Tibial nerve (tissue), 4 donors: ENCODE measurements at regions not wholly inside any gene's neighbourhood (a gene's known extent, or its start where the extent isn't known, plus 50 kb on each side); places are given as distances from the start of the nearest gene placed in this dataset.

Experiments used
- DNase-seq, 2 donors: peaks; one replicate each; pipeline ENCODE4 v3.0.0-alpha.2; 2019; ENCODE audit warnings: low spot score in 2 of 2
- H3K27ac ChIP-seq, 4 donors: fragments of 200-600 bp; sonication (generic) in 3 of 4; one replicate each; pipeline ENCODE4 v1.5.1; 2017 to 2019; ENCODE audit warnings: mild to moderate bottlenecking in 1 of 4
- H3K27me3 ChIP-seq, 2 donors: fragments of 200-600 bp; sonication (generic) in 1 of 2; one replicate each; pipeline versions ENCODE4 v1.5.1 to v1.6.0; 2017 to 2019
- H3K36me3 ChIP-seq, 3 donors: fragments of 200-600 bp; sonication (generic); one replicate each; pipeline ENCODE4 v1.5.1; 2018 to 2019
- H3K4me1 ChIP-seq, 4 donors: fragments of 200-600 bp; sonication (generic) in 3 of 4; one replicate each; pipeline ENCODE4 v1.5.1; 2017 to 2019
- H3K4me3 ChIP-seq, 4 donors: fragments of 200-600 bp; sonication (generic) in 3 of 4; one replicate each; pipeline ENCODE4 v1.5.1; 2017 to 2019; ENCODE audit warnings: mild to moderate bottlenecking in 1 of 4, moderate library complexity in 1 of 4
- H3K9me3 ChIP-seq, 4 donors: fragments of 200-600 bp; sonication (generic) in 3 of 4; one replicate each; pipeline ENCODE4 v1.5.1; 2017 to 2019
- EP300 ChIP-seq, 2 donors: sonication (generic); formaldehyde crosslinking; IDR thresholded peaks; one replicate each; pipeline ENCODE4 v1.6.1; 2017; ENCODE audit warnings: antibody characterized with exemption in 2 of 2, mild to moderate bottlenecking in 1 of 2
- POLR2A ChIP-seq, 2 donors: fragments of 450-650 bp; IDR thresholded peaks; one replicate each; pipeline ENCODE4 v1.6.1; 2017; ENCODE audit warnings: antibody characterized with exemption in 2 of 2, mild to moderate bottlenecking in 2 of 2, moderate library complexity in 2 of 2
- WGBS, 2 donors: methylation state at CpG; one replicate each; pipeline ENCODE4 v1.1.5; 2018; 5-methylcytosine and 5-hydroxymethylcytosine counted together
- TF ChIP-seq, protein P1 (sequence below), 5 experiments: fragments of 200-600 bp in 3 of 5; fragments of 450-650 bp in 2 of 5; sonication (generic) in 3 of 5; IDR thresholded peaks; one replicate each; pipeline ENCODE4 v1.5.1; 2016 to 2019; ENCODE audit warnings: antibody characterized with exemption in 5 of 5, mild to moderate bottlenecking in 3 of 5, moderate library complexity in 2 of 5

DNA sequence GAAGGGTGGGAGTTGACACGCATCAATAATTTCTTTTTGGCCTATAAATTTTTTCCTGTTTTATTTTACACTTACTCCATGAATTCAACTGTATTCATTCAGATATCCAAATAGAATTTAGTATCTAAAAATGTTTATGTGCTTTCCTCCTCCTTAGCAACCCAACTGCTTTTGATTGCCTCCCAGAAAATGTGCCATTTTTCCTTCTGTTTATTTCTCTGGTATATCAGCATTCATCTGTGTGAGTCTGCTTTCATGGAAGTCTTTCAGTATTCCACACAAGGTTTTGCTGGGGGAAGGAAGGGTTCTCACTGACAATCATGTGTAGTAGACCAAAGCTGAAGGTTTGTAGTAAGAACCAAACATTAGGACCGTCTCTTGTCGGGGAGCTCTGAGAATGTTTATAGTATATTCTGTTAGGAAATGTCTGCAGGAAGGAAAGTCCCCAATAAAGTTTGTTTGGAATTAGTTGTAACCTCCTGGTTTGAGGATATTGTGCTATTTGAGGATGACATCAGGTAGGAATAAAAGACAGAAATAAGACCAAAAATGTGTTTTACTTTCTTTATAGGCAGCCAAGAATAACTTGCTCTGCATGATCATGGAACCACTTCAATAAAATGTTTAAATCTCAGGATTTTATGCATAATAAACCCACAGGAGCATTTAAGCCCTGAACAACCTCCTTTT lies 673.6 kb upstream of the INTU start:
- Histone ChIP-seq H3K4me1 (no peaks in the 10 kb centered on the region), H3K9me3 (no peaks in the 10 kb centered on the region), H3K27me3 (no peaks in the 10 kb centered on the region), H3K36me3 (no peaks in the 10 kb centered on the region), H3K4me3 (no peak overlapping the region), H3K27ac (no peak overlapping the region)
- no peak for DNase-seq
- TF ChIP-seq POLR2A (IDR thresholded peaks at IDR 0.05) = no peak
- TF ChIP-seq EP300 (IDR thresholded peaks at IDR 0.05) = no peak
- TF ChIP-seq, protein P1, sequence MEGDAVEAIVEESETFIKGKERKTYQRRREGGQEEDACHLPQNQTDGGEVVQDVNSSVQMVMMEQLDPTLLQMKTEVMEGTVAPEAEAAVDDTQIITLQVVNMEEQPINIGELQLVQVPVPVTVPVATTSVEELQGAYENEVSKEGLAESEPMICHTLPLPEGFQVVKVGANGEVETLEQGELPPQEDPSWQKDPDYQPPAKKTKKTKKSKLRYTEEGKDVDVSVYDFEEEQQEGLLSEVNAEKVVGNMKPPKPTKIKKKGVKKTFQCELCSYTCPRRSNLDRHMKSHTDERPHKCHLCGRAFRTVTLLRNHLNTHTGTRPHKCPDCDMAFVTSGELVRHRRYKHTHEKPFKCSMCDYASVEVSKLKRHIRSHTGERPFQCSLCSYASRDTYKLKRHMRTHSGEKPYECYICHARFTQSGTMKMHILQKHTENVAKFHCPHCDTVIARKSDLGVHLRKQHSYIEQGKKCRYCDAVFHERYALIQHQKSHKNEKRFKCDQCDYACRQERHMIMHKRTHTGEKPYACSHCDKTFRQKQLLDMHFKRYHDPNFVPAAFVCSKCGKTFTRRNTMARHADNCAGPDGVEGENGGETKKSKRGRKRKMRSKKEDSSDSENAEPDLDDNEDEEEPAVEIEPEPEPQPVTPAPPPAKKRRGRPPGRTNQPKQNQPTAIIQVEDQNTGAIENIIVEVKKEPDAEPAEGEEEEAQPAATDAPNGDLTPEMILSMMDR (IDR thresholded peaks at IDR 0.05) = no peak
- WGBS, 2 donors = 69 to 73% methylated on average over 3 of the region's 3 CpGs

DNA sequence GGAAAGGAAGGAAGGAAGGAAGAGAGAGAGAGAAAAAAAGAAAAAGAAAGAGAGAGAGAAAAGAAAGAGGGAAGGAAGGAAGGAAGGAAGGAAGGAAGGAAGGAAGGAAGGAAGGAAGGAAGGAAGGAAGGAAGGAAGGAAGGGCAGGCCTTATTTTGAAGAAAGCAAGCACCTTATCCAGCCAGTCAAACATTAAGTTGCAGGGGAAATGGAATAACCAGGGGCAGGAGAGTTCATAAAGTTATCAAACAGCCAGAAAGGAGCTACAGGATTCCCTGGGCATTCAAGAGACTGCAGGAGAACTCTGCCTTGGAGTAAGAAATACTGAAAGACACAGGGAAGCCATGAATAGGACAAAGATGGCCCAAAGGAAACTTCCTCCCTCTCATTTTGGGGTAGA lies 672.0 kb upstream of the INTU start:
- Histone ChIP-seq H3K4me1 (no peaks in the 10 kb centered on the region), H3K4me3 (no peak overlapping the region), H3K9me3 (no peaks in the 10 kb centered on the region), H3K27ac (no peak overlapping the region), H3K36me3 (no peaks in the 10 kb centered on the region), H3K27me3 (no peaks in the 10 kb centered on the region)
- TF ChIP-seq, protein P1 (IDR thresholded peaks at IDR 0.05) = no peak
- no peak for TF ChIP-seq EP300 (IDR thresholded peaks at IDR 0.05)
- TF ChIP-seq POLR2A (IDR thresholded peaks at IDR 0.05) = no peak
- no peak for DNase-seq

DNA sequence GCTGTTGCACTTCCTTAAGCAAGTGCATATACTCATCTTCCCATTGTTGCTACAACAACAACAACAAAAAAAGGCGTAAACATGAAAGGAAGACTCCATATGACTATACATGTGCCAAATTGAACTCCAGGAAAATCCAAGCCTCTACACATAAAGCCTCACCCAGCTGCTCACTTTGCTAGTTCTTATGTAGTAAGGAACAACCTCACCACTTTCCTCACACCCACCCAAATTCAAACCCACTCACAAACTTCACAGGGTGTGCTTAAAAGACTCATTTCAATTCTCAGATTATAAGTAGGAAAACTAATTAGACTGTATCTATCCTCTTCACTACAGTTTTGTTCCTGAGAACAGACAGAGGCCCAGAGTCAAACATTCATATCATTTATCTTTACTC lies 671.1 kb upstream of the INTU start:
- Histone ChIP-seq H3K27me3 (no peaks in the 10 kb centered on the region), H3K9me3 (no peaks in the 10 kb centered on the region), H3K4me3 (no peak overlapping the region), H3K27ac (no peak overlapping the region), H3K4me1 (no peaks in the 10 kb centered on the region), H3K36me3 (no peaks in the 10 kb centered on the region)
- no peak for TF ChIP-seq EP300 (IDR thresholded peaks at IDR 0.05)
- TF ChIP-seq POLR2A (IDR thresholded peaks at IDR 0.05) = no peak
- TF ChIP-seq, protein P1 (IDR thresholded peaks at IDR 0.05) = no peak
- 89% methylated on average over 1 of the region's 1 CpG for WGBS, 2 donors
- no peak for DNase-seq

DNA sequence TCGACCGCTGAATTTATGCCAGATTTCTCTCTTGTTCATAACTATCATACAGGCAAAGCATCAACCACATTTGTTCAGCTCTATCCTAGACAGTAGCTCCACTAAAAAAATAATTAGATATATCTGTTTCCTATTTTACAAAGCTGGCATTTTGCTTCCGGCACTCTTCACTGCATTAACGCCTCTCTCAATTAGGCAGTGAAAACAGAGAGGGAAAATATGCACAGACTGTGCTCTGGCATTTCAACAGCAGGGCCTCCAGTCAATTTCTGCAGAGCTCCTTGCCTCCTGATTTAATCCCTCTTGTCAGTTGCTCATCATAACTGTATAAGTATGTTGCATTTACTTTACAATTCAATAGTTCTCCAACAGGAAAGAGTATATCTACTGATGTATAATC lies 666.9 kb upstream of the INTU start:
- no peaks in the 10 kb centered on the region for H3K36me3 ChIP-seq
- DNase-seq = no peak
- WGBS, 2 donors = 84 to 87% methylated on average over 4 of the region's 4 CpGs

More for the DNA sequence above, 666.9 kb upstream of the INTU start:
- no peak overlapping the region for H3K27ac ChIP-seq
- no peaks in the 10 kb centered on the region for H3K27me3 ChIP-seq
- no peak overlapping the region for H3K4me3 ChIP-seq
- TF ChIP-seq, protein P1 (IDR thresholded peaks at IDR 0.05) = no peak
- TF ChIP-seq EP300 (IDR thresholded peaks at IDR 0.05) = no peak
- no peak for TF ChIP-seq POLR2A (IDR thresholded peaks at IDR 0.05)
- H3K9me3 ChIP-seq = no peaks in the 10 kb centered on the region
- peaks cover 0 to 4% (median 0%) of the 10 kb centered on the region in 4 donors for H3K4me1 ChIP-seq
